Femur (tissue), 1 donor: ENCODE measurements at regions not wholly inside any gene's neighbourhood (a gene's known extent, or its start where the extent isn't known, plus 50 kb on each side); places are given as distances from the start of the nearest gene placed in this dataset.

Experiments
- DNase-seq: peaks from one replicate; pipeline ENCODE4 v3.0.0-alpha.2; 2017

- DNase-seq: no peak
Measured at GRCh38 chr13:107906131-107906530, 309.2 kb downstream of the LIG4 start.

GRCh38 chr13:107901996-107902562, 313.3 kb downstream of the LIG4 start:
- no peak for DNase-seq

- no peak for DNase-seq
Measured at GRCh38 chr13:107901230-107901629, 314.1 kb downstream of the LIG4 start.

- DNase-seq: no peak
Measured at GRCh38 chr13:107900775-107901174, 314.6 kb downstream of the LIG4 start.

GRCh38 chr13:107886118-107886517, 329.2 kb downstream of the LIG4 start:
- no peak for DNase-seq

GRCh38 chr13:107884564-107884963, 330.8 kb downstream of the LIG4 start:
- no peak for DNase-seq

- no peak for DNase-seq
Measured at GRCh38 chr13:107883561-107884175, 331.7 kb downstream of the LIG4 start.

- DNase-seq: no peak
Measured at GRCh38 chr13:107882708-107883560, 332.4 kb downstream of the LIG4 start.

GRCh38 chr13:107881362-107881761, 334.0 kb downstream of the LIG4 start:
- no peak for DNase-seq

- no peak for DNase-seq
Measured at GRCh38 chr13:107874456-107874855, 340.9 kb downstream of the LIG4 start.

GRCh38 chr13:107873926-107874325, 341.4 kb downstream of the LIG4 start:
- DNase-seq: no peak

GRCh38 chr13:107870400-107870799, 344.9 kb downstream of the LIG4 start:
- no peak for DNase-seq

- DNase-seq: peak; percentile 47
Measured at GRCh38 chr13:107867701-107868661, 347.4 kb downstream of the LIG4 start.

- peak; percentile 25 for DNase-seq
Measured at GRCh38 chr13:107866941-107867623, 348.3 kb downstream of the LIG4 start.

- DNase-seq: peak; percentile 23
Measured at GRCh38 chr13:107866032-107866940, 349.1 kb downstream of the LIG4 start.

GRCh38 chr13:107865643-107866031, 349.7 kb downstream of the LIG4 start:
- DNase-seq: no peak

- DNase-seq: no peak
Measured at GRCh38 chr13:107865318-107865575, 350.1 kb downstream of the LIG4 start.

- DNase-seq: peak; percentile 32
Measured at GRCh38 chr13:107864543-107865317, 350.6 kb downstream of the LIG4 start.

- no peak for DNase-seq
Measured at GRCh38 chr13:107860284-107860683, 355.1 kb downstream of the LIG4 start.

- DNase-seq: no peak
Measured at GRCh38 chr13:107854880-107855279, 360.5 kb downstream of the LIG4 start.

- no peak for DNase-seq
Measured at GRCh38 chr13:107852072-107852471, 363.3 kb downstream of the LIG4 start.
